Tibial artery (tissue), 4 donors: ENCODE measurements at regions not wholly inside any gene's neighbourhood (a gene's known extent, or its start where the extent isn't known, plus 50 kb on each side); places are given as distances from the start of the nearest gene placed in this dataset.

Source experiments
- DNase-seq, 2 donors: peaks; one replicate each; pipeline ENCODE4 v3.0.0-alpha.2; 2019
- H3K27ac ChIP-seq, 2 donors: fragments of 200-600 bp; sonication (generic) in 1 of 2; 1 replicate in 1 of 2; 2 replicates in 1 of 2; pipeline ENCODE4 v1.5.1; 2018 to 2019; ENCODE audit warnings: mild to moderate bottlenecking in 1 of 2
- H3K27me3 ChIP-seq, 2 donors: fragments of 200-600 bp; sonication (generic) in 1 of 2; one replicate each; pipeline versions ENCODE4 v1.5.1 to v1.6.0; 2016 to 2019
- H3K36me3 ChIP-seq, 3 donors: fragments of 200-600 bp; sonication (generic) in 2 of 3; one replicate each; pipeline ENCODE4 v1.5.1; 2016 to 2019; ENCODE audit warnings: mild to moderate bottlenecking in 2 of 3
- H3K4me1 ChIP-seq, 4 donors: fragments of 200-600 bp; sonication (generic) in 2 of 4; 1 replicate in 3 of 4; 2 replicates in 1 of 4; pipeline ENCODE4 v1.5.1; 2016 to 2019
- H3K4me3 ChIP-seq, 2 donors: fragments of 200-600 bp; sonication (generic) in 1 of 2; 1 replicate in 1 of 2; 2 replicates in 1 of 2; pipeline ENCODE4 v1.5.1; 2018 to 2019; ENCODE audit warnings: mild to moderate bottlenecking in 2 of 2
- H3K9me3 ChIP-seq, 3 donors: fragments of 200-600 bp; sonication (generic) in 1 of 3; one replicate each; pipeline ENCODE4 v1.5.1; 2016 to 2019
- intact Hi-C: fragments of 100-400 bp; cut with DNase I; formaldehyde crosslinking; loops from one replicate; pipeline ENCODE4 v1.15.0; 2023; ENCODE audit warnings: low total_unique reads
- TF ChIP-seq, protein P1 (sequence below), 2 experiments: fragments of 200-600 bp in 1 of 2; fragments of 450-650 bp in 1 of 2; IDR thresholded peaks; one replicate each; pipeline ENCODE4 v1.5.1; 2017 to 2019; ENCODE audit warnings: antibody characterized with exemption in 2 of 2, mild to moderate bottlenecking in 1 of 2, moderate library complexity in 1 of 2

DNA sequence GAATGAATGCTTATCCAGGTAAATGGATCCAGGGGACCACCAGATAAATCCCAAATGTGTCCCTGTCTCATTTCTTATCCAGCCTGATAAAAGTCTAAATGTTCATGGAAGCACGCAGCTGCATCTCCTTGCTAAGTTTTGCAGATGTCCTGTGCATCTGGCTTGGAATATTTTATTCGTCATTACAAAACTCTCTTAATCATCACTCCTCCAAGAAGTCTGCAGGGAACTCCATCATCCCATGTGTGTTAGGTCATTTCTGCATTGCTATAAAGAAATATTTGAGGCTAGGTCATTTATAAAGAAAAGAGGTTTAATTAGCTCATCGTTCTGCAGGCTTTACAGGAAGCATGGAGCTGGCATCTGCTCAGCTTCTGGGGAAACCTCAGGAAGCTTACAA is 297.2 kb downstream of the HS3ST1 start:
- no peaks in the 10 kb centered on the region for H3K4me1 ChIP-seq
- intact Hi-C loops = no loop called here
- H3K9me3 ChIP-seq = no peaks in the 10 kb centered on the region
- no peak overlapping the region for H3K27ac ChIP-seq
- no peaks in the 10 kb centered on the region for H3K27me3 ChIP-seq
- no peak for DNase-seq
- no peaks in the 10 kb centered on the region for H3K36me3 ChIP-seq
- TF ChIP-seq, protein P1, sequence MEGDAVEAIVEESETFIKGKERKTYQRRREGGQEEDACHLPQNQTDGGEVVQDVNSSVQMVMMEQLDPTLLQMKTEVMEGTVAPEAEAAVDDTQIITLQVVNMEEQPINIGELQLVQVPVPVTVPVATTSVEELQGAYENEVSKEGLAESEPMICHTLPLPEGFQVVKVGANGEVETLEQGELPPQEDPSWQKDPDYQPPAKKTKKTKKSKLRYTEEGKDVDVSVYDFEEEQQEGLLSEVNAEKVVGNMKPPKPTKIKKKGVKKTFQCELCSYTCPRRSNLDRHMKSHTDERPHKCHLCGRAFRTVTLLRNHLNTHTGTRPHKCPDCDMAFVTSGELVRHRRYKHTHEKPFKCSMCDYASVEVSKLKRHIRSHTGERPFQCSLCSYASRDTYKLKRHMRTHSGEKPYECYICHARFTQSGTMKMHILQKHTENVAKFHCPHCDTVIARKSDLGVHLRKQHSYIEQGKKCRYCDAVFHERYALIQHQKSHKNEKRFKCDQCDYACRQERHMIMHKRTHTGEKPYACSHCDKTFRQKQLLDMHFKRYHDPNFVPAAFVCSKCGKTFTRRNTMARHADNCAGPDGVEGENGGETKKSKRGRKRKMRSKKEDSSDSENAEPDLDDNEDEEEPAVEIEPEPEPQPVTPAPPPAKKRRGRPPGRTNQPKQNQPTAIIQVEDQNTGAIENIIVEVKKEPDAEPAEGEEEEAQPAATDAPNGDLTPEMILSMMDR (IDR thresholded peaks at IDR 0.05) = no peak
- H3K4me3 ChIP-seq = no peak overlapping the region

DNA sequence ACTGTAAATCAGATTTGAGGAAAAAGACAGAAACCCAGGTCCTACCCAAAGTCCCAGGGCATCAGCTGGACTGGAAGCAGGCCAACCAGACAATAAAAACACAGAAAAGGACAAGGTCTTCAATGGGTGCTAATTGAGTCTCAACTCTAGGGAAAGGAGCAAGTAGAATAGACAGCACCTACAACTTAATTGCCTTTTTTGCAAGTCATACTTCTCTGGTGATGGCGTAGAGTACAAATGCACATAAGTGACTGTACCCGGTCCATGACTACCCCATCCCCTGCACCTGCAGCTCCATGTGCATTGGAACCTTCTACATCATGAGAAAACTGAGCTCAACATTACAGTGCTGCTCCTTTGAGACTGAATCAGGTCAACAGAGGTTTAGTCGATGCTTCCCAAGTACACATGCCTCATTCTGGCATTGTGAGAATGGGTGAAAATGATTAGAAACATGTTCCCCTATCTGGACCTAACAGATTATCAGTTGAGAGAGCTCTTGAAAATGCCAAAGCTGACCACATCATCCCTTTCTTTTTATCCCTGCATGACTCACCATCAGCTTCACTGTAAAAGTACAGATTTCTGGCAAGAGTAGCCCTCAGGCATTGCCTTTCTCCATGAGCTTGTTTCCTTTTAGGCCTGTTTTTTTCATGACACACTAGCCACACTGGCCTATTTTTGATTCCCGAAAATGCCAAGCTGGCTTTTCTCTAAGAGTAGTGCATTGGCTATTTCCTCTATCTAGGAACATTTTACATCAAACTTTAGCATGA is 298.3 kb downstream of the HS3ST1 start:
- Histone ChIP-seq H3K36me3 (no peaks in the 10 kb centered on the region), H3K27ac (no peak overlapping the region), H3K9me3 (no peaks in the 10 kb centered on the region), H3K4me1 (no peaks in the 10 kb centered on the region), H3K27me3 (no peaks in the 10 kb centered on the region), H3K4me3 (no peak overlapping the region)
- intact Hi-C loops = no loop called here
- TF ChIP-seq, protein P1 (IDR thresholded peaks at IDR 0.05) = no peak
- DNase-seq = peak in 1 of 2 donors; percentile 29

DNA sequence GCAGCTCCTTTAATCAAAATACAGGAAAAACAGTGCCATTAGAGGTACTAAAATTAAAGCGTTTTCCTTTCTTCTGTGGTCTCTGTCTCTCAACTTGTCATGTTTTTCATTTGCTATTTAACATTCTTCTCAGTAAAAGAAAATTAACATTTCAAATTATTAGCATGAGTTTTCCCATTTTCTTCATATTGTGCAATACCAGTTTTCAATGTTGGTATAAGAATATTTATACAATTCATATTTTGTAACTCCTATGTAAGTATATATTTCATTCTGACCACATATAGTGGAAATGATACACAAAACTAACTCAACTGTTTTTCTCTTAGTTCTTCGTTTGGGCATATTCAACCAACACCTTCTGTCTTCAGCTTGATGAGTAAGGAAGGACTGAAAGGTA is 308.3 kb downstream of the HS3ST1 start:
- Histone ChIP-seq H3K36me3 (no peaks in the 10 kb centered on the region), H3K27me3 (no peaks in the 10 kb centered on the region), H3K4me1 (no peaks in the 10 kb centered on the region), H3K9me3 (peaks cover 0 to 8% (median 0%) of the 10 kb centered on the region in 3 donors), H3K27ac (no peak overlapping the region), H3K4me3 (no peak overlapping the region)
- intact Hi-C loops = no loop called here
- no peak for DNase-seq
- TF ChIP-seq, protein P1 (IDR thresholded peaks at IDR 0.05) = no peak

DNA sequence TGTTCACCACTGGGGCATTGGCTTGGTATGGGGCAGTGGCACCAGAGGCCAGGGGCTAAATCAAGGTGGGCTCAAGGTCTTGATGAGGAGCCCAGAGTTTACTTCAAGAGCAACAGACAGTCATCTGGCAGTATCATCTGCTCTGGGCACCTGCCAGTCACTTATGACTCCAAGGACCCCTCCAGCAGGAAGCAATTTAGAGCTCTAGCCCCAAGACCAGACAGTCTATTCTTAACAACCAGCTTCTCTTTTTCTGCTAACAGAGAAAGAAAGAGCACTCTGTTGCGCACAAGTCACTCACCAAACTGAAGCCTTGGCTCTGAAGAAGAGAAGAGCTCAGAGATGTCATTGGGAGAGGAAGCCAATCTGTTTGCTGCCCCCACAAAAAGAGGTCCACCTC is 309.2 kb downstream of the HS3ST1 start:
- Histone ChIP-seq H3K36me3 (no peaks in the 10 kb centered on the region), H3K4me3 (no peak overlapping the region), H3K4me1 (no peaks in the 10 kb centered on the region), H3K27ac (no peak overlapping the region), H3K9me3 (peaks cover 0 to 8% (median 0%) of the 10 kb centered on the region in 3 donors), H3K27me3 (no peaks in the 10 kb centered on the region)
- TF ChIP-seq, protein P1 (IDR thresholded peaks at IDR 0.05) = no peak
- DNase-seq = no peak
- intact Hi-C loops = no loop called here

DNA sequence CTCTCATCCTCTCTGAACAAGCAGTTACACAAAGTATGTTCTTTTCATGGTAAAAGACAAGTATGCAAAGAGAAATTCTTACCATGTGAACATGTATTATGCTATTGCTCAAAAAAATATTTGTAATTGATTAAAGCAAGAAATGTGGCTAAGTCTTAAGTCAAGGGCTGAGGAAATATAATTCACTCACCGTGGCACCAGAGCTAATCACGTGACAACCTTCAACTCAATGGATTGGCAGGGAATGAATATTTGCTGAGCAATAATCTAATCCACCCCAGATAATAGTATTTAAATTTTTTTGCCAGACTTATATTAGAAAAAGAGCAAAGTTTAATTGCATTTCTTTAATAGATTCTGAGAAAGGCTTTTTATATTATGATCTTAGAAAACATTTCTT is 310.2 kb downstream of the HS3ST1 start:
- Histone ChIP-seq H3K36me3 (no peaks in the 10 kb centered on the region), H3K27me3 (no peaks in the 10 kb centered on the region), H3K27ac (no peak overlapping the region), H3K4me1 (no peaks in the 10 kb centered on the region), H3K9me3 (peaks cover 0 to 8% (median 0%) of the 10 kb centered on the region in 3 donors), H3K4me3 (no peak overlapping the region)
- intact Hi-C loops = no loop called here
- TF ChIP-seq, protein P1 (IDR thresholded peaks at IDR 0.05) = no peak
- no peak for DNase-seq
